Lower lobe of right lung (tissue), 2 donors: ENCODE measurements at regions not wholly inside any gene's neighbourhood (a gene's known extent, or its start where the extent isn't known, plus 50 kb on each side); places are given as distances from the start of the nearest gene placed in this dataset.

Experiments used
- ATAC-seq, 2 donors: fragments of 200-7000 bp; cut with Tn5 transposase; one replicate each; pipeline ENCODE4 v1.9.1; 2020 to 2022; ENCODE audit warnings: mild to moderate bottlenecking in 2 of 2, moderate library complexity in 2 of 2
- DNase-seq: peaks from one replicate; pipeline ENCODE4 v3.0.0-alpha.2; 2020
- H3K27ac ChIP-seq: fragments of 200-600 bp; one replicate; pipeline ENCODE4 v1.8.0; 2022
- H3K27me3 ChIP-seq: fragments of 200-600 bp; one replicate; pipeline ENCODE4 v1.8.0; 2022; ENCODE audit warnings: low read depth
- H3K36me3 ChIP-seq: fragments of 200-600 bp; one replicate; pipeline ENCODE4 v1.8.0; 2022; ENCODE audit warnings: mild to moderate bottlenecking
- H3K4me1 ChIP-seq: fragments of 200-600 bp; one replicate; pipeline ENCODE4 v1.8.0; 2022
- H3K4me3 ChIP-seq: fragments of 200-600 bp; one replicate; pipeline ENCODE4 v1.8.0; 2022; ENCODE audit warnings: mild to moderate bottlenecking
- H3K9me3 ChIP-seq: fragments of 200-600 bp; one replicate; pipeline ENCODE4 v1.8.0; 2022
- CTCF ChIP-seq: fragments of 200-600 bp; IDR thresholded peaks from one replicate; pipeline ENCODE4 v1.8.0; 2022; ENCODE audit warnings: antibody characterized with exemption, mild to moderate bottlenecking
- intact Hi-C: fragments of 100-400 bp; cut with DNase I; formaldehyde crosslinking; loops from one replicate; pipeline ENCODE4 v1.11.0; 2022
- donor health status: DM: no; HTN: yes; CAD: no; lungs with severe emphysema.

- no peaks in the 10 kb centered on the region for H3K27me3 ChIP-seq
- H3K9me3 ChIP-seq = no peaks in the 10 kb centered on the region
- intact Hi-C loops = no loop called here
- ATAC-seq (no peak), DNase-seq (peak; percentile 34)
- H3K4me3 ChIP-seq = no peak overlapping the region
- peaks cover 20% of the 10 kb centered on the region for H3K4me1 ChIP-seq
- no peak for TF ChIP-seq CTCF
- no peaks in the 10 kb centered on the region for H3K36me3 ChIP-seq
- no peak overlapping the region for H3K27ac ChIP-seq
Observed at GRCh38 chr14:104434214-104435076, 145.1 kb upstream of the C14orf180 start.

- no peak for TF ChIP-seq CTCF
- ATAC-seq (no peak), DNase-seq (peak; percentile 36)
- Histone ChIP-seq H3K36me3 (no peaks in the 10 kb centered on the region), H3K4me3 (no peak overlapping the region), H3K4me1 (peaks cover 20% of the 10 kb centered on the region), H3K27ac (peak overlapping the region; percentile 76), H3K9me3 (no peaks in the 10 kb centered on the region), H3K27me3 (no peaks in the 10 kb centered on the region)
- intact Hi-C loops = no loop called here
Observed at GRCh38 chr14:104435147-104436046, 144.2 kb upstream of the C14orf180 start.

GRCh38 chr14:104436047-104436591 lies 143.4 kb upstream of the C14orf180 start:
- H3K36me3 ChIP-seq = no peaks in the 10 kb centered on the region
- DNase-seq (peak; percentile 74), ATAC-seq (peak; percentile 69 to 76)
- H3K27me3 ChIP-seq = no peaks in the 10 kb centered on the region
- TF ChIP-seq CTCF = no peak
- peaks cover 20% of the 10 kb centered on the region for H3K4me1 ChIP-seq
- peak overlapping the region; percentile 35 for H3K4me3 ChIP-seq
- no peaks in the 10 kb centered on the region for H3K9me3 ChIP-seq
- intact Hi-C loops = no loop called here
- H3K27ac ChIP-seq = peak overlapping the region; percentile 76

GRCh38 chr14:104436741-104437701 lies 142.5 kb upstream of the C14orf180 start:
- H3K9me3 ChIP-seq = no peaks in the 10 kb centered on the region
- H3K4me3 ChIP-seq = peak overlapping the region; percentile 35
- peaks cover 20% of the 10 kb centered on the region for H3K4me1 ChIP-seq
- TF ChIP-seq CTCF = no peak
- no peaks in the 10 kb centered on the region for H3K36me3 ChIP-seq
- intact Hi-C loops = no loop called here
- no peak for ATAC-seq
- peak; percentile 40 for DNase-seq
- H3K27me3 ChIP-seq = no peaks in the 10 kb centered on the region
- H3K27ac ChIP-seq = peak overlapping the region; percentile 76
